Activated CD8-positive, alpha-beta memory T cell treated with anti-CD3 and anti-CD28 coated beads for 4 hours (primary cell): ENCODE measurements at regions not wholly inside any gene's neighbourhood (a gene's known extent, or its start where the extent isn't known, plus 50 kb on each side); places are given as distances from the start of the nearest gene placed in this dataset.

ENCODE experiments used
- DNase-seq, 2 donors: peaks; one replicate each; pipeline ENCODE4 v3.0.0-alpha.2; 2020; ENCODE audit warnings: low read depth in 2 of 2

GRCh38 chr4:147312376-147313046 lies 168.4 kb upstream of the EDNRA start:
- no peak for DNase-seq

GRCh38 chr4:147313108-147313507 lies 167.8 kb upstream of the EDNRA start:
- no peak for DNase-seq

DNA sequence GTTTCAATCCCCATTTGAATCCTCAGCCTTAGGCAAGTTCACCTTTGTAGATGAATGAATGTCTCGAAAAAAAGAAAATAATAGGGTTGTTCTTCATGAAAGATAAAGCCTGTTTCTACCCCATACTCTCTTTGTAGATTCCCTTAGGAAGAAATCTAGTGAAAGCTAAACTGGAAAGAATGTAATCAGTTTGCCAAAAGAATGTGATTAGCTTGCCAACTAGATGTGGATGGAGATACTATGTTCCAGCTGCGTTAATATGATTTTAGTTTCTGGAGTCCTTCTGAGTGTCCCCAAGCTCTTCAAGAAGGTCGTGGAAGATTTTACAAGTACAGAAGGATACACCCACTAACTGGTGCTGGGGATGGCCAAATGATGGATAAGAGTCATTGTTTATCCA lies 162.3 kb upstream of the EDNRA start:
- DNase-seq = no peak

GRCh38 chr4:147325571-147325981 lies 155.3 kb upstream of the EDNRA start:
- DNase-seq = no peak

DNA sequence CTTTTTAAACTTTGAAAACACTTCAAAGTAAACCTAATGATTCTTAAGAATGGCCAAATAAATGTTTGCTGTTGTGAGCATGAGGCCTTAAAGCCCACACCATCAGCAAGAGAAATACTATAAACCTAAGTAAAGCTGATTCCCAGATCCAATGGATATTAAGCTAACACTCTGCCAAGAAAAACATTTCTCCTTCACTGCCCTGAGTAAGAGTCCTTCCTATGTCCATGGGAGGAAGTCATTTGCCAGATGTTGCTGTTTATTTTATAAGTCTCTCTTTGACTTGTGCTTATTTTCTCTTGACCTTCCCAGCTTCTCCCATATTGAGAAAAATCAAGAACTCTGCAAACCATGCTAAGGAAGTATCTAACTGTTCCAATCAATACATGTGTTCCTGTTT lies 154.3 kb upstream of the EDNRA start:
- no peak for DNase-seq

DNA sequence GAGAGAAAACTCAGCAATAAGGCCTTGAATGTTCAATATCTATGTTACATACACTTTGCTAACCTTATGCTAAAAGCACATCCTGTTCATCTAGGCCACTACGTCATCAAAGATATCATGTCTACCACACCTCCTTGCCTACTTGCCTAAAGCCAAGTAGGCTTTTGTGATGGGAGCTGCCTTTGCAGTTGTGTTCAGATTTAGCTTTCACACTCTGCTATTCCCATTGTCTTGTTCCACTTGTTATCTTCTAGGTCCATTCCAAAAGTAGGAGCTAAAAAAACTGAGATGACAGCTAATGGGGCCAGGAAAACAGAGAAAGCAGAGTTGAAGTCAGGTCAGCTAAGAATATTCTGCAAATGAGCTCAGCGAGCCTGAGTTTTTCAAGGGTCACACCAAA lies 153.6 kb upstream of the EDNRA start:
- no peak for DNase-seq

- no peak for DNase-seq
Measured at GRCh38 chr4:147328189-147328588, 152.7 kb upstream of the EDNRA start.

- no peak for DNase-seq
Measured at GRCh38 chr4:147328756-147329446, 152.0 kb upstream of the EDNRA start.

- no peak for DNase-seq
Measured at GRCh38 chr4:147332091-147332490, 148.8 kb upstream of the EDNRA start.

- DNase-seq = no peak
Measured at GRCh38 chr4:147334478-147334877, 146.4 kb upstream of the EDNRA start.

DNA sequence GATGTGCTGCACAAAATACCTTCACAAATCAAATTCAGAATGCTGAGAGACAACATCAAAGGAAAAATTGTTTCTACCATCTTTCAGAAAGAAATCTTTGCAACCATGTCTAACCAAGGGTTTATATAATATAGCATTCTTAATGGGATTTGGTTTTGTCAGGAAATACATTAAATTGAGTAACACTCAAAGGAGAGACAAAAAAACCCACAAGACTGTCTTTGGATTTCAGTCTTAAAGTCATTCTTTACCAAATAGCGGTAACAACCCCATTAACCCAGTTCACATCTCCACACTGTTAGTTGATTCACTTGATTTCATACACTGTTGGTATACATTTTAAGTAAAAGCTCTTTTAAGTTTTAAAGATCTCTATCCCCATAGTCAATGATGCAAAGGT lies 145.7 kb upstream of the EDNRA start:
- DNase-seq = no peak

- DNase-seq = no peak
Measured at GRCh38 chr4:147336252-147336651, 144.6 kb upstream of the EDNRA start.

DNA sequence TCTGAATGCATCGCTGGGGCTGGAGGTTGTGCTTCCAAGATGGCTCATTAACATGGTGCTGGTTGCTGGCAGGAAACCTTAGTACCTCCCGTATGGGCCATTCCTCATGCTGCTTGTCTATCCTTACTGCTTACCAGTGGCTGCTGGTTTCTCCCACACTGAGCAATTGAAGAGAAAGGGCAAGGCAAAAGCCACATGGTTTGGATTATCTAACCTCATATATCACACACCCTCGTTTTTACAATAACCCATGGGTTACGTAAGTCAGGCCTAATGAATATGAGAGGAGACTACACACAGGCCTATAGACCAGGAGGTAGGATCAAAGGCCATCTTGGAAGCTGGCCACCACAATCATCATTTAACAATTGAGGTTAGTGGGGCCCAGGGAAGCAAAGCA lies 141.8 kb upstream of the EDNRA start:
- DNase-seq = no peak

- DNase-seq = no peak
Measured at GRCh38 chr4:147340111-147340510, 140.8 kb upstream of the EDNRA start.

DNA sequence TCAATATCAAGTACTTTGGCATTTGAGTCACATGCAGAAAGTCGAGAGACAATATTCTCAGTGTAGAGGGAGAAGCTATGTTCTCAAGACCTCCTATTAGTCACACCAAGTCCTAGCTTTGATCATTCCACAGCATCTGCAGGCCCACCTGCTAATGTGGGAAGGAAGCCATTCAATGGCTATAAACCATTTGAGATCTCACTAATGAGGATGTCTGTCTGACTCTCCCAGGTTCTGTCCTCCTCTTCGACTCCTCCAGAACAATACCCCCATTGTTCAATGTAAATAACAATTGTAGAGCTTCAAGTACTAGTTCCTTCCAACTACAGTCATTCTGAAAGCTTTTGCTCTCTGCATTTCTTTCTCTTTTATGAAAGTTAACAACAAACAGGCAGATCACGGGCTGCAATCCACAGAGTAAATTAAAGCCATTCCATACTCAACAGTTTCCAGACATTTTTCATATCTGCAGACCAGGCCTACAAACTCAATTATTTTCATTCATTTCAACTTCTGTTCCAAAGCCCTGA lies 140.2 kb upstream of the EDNRA start:
- no peak for DNase-seq

GRCh38 chr4:147343692-147344091 lies 137.2 kb upstream of the EDNRA start:
- DNase-seq = no peak

DNA sequence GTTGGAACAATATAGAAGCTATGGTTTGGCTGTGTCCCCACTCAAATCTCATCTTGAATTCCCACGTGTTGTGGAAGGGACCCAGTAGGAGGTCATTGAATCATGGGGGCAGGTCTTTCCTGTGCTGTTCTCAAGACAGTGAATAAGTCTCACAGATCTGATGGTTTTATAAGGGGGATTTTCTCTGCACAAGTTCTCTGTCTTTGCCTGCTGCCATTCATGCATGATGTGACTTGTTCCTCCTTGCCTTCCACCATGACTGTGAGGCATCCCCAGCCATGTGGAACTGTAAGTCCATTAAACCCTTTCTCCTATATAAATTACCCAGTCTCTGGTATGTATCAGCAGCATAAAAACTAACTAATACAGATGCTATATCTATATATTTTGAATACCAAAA lies 135.2 kb upstream of the EDNRA start:
- no peak for DNase-seq

GRCh38 chr4:147347217-147347616 lies 133.7 kb upstream of the EDNRA start:
- no peak for DNase-seq

DNA sequence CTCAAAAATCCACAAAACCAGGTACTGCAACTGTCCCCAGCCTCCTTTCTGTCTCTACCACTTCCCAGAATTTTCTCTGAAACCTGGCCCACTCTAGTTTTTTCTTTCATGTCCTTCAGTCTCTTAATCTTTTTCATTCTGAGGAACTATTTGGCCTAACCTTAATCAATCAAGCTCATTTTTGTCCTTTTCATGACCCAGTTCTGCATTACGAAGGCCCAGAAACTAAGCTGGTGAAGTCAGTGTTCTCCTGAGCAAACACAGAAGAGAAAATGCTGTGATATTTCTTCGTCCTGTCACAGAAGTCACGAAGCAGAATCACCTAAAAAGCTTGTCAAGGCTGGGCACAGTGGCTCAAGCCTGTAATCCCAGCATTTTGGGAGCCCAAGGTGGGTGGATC lies 131.7 kb upstream of the EDNRA start:
- DNase-seq = no peak

DNA sequence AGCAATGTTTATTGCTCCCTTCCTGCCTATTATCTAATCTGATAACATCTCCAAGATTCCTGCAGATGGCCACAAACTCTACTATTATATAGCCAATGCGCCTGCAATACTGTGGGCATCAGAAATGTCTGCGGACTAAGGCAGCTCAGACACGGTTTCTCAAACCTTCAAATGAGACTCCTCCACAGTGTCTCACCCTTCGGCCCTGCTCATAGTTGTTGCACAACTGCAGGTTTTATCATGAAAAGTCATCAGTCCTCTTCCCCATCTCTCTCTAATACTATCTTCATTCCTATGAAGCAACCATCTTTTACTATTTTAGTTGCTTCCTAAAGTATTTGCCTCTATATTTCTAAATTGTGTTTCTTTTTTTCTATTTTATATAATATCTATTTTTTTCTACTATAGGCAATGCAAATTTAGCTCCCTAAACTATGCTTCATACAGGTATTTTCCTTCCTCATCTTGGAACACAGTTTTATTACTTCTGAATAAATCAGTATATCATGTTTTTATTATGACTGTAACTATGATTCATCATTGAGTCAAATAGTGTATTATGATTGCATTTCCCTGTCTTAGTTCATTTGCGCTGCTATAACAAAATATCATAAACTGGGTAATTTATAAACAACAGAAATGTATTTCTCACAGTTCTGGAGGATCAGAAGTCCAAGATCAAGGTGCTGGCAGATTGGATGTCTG lies 129.7 kb upstream of the EDNRA start:
- DNase-seq = no peak

DNA sequence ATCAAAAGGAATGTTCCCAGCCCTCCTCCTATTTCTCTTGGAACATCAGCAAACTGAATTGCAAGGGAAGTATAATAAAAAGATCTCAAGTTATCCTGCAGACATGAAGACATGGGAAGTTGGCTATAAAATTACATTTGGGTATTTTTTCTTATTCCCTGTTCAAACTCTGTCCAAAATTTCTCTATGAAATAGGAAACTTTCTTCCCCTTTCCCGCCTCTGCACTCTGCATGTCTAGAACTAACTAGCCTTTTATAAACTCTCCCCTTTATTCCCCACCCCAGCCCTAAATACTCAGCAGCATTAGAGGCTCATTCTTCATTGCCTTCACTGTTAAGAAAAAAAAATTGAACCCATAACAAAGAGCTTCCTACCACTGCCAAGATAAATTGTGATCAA lies 126.7 kb upstream of the EDNRA start:
- DNase-seq = no peak

DNA sequence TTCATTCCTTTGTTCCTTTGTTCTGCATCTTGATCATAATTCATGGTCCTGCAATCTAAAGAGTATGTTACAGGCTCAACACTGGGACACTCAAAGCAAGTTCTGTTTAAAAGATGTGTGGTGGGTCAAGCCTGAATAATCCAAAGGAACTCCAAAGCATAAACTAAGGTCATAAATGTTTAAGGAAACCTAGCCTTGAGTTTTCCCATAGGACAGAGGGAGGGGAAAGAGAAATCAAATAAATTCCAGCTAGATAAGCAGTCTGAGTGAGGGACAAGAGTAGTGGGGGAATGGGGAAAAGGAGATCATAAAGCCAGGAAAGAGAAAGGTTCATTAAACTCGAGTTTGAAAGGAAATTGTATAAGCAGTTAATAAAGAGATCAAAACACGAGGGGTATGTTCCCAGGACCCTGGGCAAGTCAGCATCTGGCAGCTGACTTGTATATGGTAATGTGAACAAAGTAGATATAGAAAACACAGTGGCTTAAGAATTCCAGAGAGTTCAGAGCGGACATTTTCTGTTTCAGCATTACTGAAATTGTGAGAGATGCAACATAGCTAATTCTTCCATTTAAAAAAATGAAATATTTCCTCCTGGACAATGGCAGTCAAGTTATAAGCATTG lies 125.8 kb upstream of the EDNRA start:
- no peak for DNase-seq
